ENCODE measurements at regions not wholly inside any gene's neighbourhood (a gene's known extent, or its start where the extent isn't known, plus 50 kb on each side); places are given as distances from the start of the nearest gene placed in this dataset.

GRCh38 chr3:81953111-81953510, 191.7 kb upstream of the GBE1 start:
- no peaks in the 10 kb centered on the region for H3K4me1 ChIP-seq (ENCODE audit: control insufficient read depth, insufficient read depth, low read length)
- no peaks in the 10 kb centered on the region for H3K36me3 ChIP-seq (ENCODE audit: control insufficient read depth, insufficient read depth, low read length)
- H3K9ac ChIP-seq (ENCODE audit: low read length): no peak overlapping the region
- no peaks in the 10 kb centered on the region for H3K27me3 ChIP-seq (ENCODE audit: control insufficient read depth, insufficient read depth, low read length)
- H3K4me3 ChIP-seq (ENCODE audit: low read length): no peak overlapping the region
- H3K27ac ChIP-seq (ENCODE audit: low read depth, low read length): no peak overlapping the region

GRCh38 chr3:81952141-81952540, 190.7 kb upstream of the GBE1 start:
- H3K9ac ChIP-seq (ENCODE audit: low read length): no peak overlapping the region
- no peaks in the 10 kb centered on the region for H3K4me1 ChIP-seq (ENCODE audit: control insufficient read depth, insufficient read depth, low read length)
- H3K4me3 ChIP-seq (ENCODE audit: low read length): no peak overlapping the region
- H3K36me3 ChIP-seq (ENCODE audit: control insufficient read depth, insufficient read depth, low read length): no peaks in the 10 kb centered on the region
- no peaks in the 10 kb centered on the region for H3K27me3 ChIP-seq (ENCODE audit: control insufficient read depth, insufficient read depth, low read length)
- no peak overlapping the region for H3K27ac ChIP-seq (ENCODE audit: low read depth, low read length)

DNA sequence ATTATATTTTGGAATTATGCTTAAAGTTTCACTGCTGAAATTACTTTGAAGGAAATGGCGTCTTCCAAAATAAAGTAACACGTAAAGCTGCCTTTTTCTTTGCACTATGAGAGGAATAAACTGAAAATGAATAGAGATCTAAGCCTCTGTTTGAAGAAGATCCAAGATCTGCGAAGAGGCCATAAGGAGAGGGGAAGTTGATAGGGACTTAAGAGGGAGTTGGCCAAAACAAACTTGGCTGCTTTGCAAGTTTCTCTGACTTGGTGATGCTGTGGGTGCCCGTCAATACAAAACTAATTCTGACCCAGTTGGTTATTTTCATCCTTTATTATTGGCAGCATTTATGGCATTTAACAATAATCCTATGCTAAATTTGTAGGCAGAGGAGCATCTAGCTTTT, 190.2 kb upstream of the GBE1 start:
- Histone ChIP-seq H3K27ac (ENCODE audit: low read depth, low read length) (no peak overlapping the region), H3K36me3 (ENCODE audit: control insufficient read depth, insufficient read depth, low read length) (no peaks in the 10 kb centered on the region), H3K27me3 (ENCODE audit: control insufficient read depth, insufficient read depth, low read length) (no peaks in the 10 kb centered on the region)

DNA sequence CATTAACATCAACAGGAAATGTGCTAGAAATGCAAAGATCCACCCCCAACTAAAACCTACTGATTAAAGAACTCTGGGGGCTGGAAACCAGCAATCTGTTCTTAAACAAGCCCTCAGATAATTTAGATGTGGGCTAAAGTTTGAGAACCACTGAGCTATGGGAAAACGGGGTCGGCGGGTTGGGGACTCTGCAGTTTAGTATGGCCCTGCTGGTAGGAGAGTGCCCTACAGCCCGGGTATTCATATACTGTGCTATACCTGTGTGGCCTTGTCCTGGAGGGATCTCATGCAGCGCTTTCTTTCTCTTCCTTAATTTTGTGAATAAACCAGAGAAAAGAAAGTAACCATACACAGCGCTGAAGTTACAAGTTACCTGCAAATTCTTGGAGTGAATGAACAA, 189.7 kb upstream of the GBE1 start:
- no peak overlapping the region for H3K9ac ChIP-seq (ENCODE audit: low read length)
- H3K36me3 ChIP-seq (ENCODE audit: control insufficient read depth, insufficient read depth, low read length): no peaks in the 10 kb centered on the region
- no peak overlapping the region for H3K27ac ChIP-seq (ENCODE audit: low read depth, low read length)
- H3K27me3 ChIP-seq (ENCODE audit: control insufficient read depth, insufficient read depth, low read length): no peaks in the 10 kb centered on the region
- no peak overlapping the region for H3K4me3 ChIP-seq (ENCODE audit: low read length)
- no peaks in the 10 kb centered on the region for H3K4me1 ChIP-seq (ENCODE audit: control insufficient read depth, insufficient read depth, low read length)

More for the DNA sequence above, 190.2 kb upstream of the GBE1 start:
- H3K4me3 ChIP-seq (ENCODE audit: low read length): no peak overlapping the region
- H3K9ac ChIP-seq (ENCODE audit: low read length): no peak overlapping the region
- H3K4me1 ChIP-seq (ENCODE audit: control insufficient read depth, insufficient read depth, low read length): no peaks in the 10 kb centered on the region

DNA sequence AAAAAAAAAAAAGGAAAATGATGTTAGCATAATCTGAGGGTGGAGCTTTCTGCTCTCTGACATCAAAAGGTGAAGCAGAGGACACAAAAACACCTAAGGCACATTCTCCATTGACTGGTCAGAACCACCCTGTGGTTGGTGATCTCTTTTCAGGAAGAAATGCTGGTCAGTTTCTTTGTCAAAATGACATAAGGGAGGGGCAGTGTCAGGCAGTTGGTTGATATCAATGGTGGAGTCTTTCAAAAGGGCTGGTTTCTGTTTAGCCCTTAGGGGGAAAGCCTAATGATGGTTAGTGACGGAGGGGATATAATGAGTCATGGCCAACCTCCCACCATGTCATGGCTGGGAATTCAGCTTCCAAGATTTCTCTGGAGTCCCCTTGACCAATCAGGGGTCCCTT, 185.9 kb upstream of the GBE1 start:
- Histone ChIP-seq H3K27me3 (ENCODE audit: control insufficient read depth, insufficient read depth, low read length) (no peaks in the 10 kb centered on the region), H3K4me1 (ENCODE audit: control insufficient read depth, insufficient read depth, low read length) (no peaks in the 10 kb centered on the region), H3K4me3 (ENCODE audit: low read length) (no peak overlapping the region), H3K36me3 (ENCODE audit: control insufficient read depth, insufficient read depth, low read length) (no peaks in the 10 kb centered on the region), H3K9ac (ENCODE audit: low read length) (no peak overlapping the region), H3K27ac (ENCODE audit: low read depth, low read length) (no peak overlapping the region)

DNA sequence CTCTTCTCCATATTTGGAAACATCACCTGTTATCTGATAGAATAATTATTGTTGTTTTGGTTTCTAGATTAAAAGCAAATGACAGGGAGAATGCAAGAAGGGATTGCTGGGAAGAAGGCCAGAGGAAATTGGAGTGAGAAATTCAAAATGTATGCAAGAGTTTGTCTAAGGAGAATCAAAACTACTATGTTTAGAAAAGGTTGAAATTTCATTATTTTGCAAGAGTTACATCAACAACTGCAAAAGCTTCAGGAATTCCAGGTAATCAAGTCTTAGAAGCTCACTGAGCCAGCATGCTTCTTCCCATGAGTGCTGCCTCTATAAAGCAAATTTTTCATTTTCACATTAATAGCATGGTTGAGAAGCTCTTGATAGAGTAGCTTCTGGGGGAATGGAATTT, 177.2 kb upstream of the GBE1 start:
- no peak overlapping the region for H3K4me3 ChIP-seq (ENCODE audit: low read length)
- H3K9ac ChIP-seq (ENCODE audit: low read length): no peak overlapping the region
- no peaks in the 10 kb centered on the region for H3K4me1 ChIP-seq (ENCODE audit: control insufficient read depth, insufficient read depth, low read length)
- no peaks in the 10 kb centered on the region for H3K27me3 ChIP-seq (ENCODE audit: control insufficient read depth, insufficient read depth, low read length)
- no peaks in the 10 kb centered on the region for H3K36me3 ChIP-seq (ENCODE audit: control insufficient read depth, insufficient read depth, low read length)
- H3K27ac ChIP-seq (ENCODE audit: low read depth, low read length): no peak overlapping the region

- Histone ChIP-seq H3K27me3 (ENCODE audit: control insufficient read depth, insufficient read depth, low read length) (no peaks in the 10 kb centered on the region), H3K36me3 (ENCODE audit: control insufficient read depth, insufficient read depth, low read length) (no peaks in the 10 kb centered on the region), H3K4me3 (ENCODE audit: low read length) (no peak overlapping the region), H3K9ac (ENCODE audit: low read length) (no peak overlapping the region), H3K27ac (ENCODE audit: low read depth, low read length) (no peak overlapping the region), H3K4me1 (ENCODE audit: control insufficient read depth, insufficient read depth, low read length) (no peaks in the 10 kb centered on the region)
Observed at GRCh38 chr3:81936817-81937216, 175.4 kb upstream of the GBE1 start.

DNA sequence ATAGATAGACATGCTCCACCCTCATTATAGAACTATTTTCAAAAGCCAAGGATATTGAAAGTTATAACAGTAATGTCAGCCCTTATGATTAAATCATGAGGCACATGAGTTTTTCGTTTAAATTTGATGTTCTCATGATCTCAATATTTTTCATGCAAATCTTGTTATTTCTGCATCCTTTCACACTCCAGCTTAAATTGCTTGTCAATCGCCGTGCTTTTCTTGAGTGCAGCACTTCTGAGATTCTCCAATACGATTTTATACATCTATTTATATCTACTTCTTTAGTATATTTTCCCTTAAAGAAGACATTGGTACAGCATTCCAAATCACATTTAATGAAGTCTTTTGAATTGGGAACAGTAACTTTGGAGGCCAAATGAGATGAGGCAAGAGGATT, 171.2 kb upstream of the GBE1 start:
- no peaks in the 10 kb centered on the region for H3K36me3 ChIP-seq (ENCODE audit: control insufficient read depth, insufficient read depth, low read length)
- H3K4me1 ChIP-seq (ENCODE audit: control insufficient read depth, insufficient read depth, low read length): no peaks in the 10 kb centered on the region
- no peak overlapping the region for H3K4me3 ChIP-seq (ENCODE audit: low read length)
- no peak overlapping the region for H3K27ac ChIP-seq (ENCODE audit: low read depth, low read length)
- no peak overlapping the region for H3K9ac ChIP-seq (ENCODE audit: low read length)
- H3K27me3 ChIP-seq (ENCODE audit: control insufficient read depth, insufficient read depth, low read length): no peaks in the 10 kb centered on the region

- H3K27me3 ChIP-seq (ENCODE audit: control insufficient read depth, insufficient read depth, low read length): no peaks in the 10 kb centered on the region
- no peaks in the 10 kb centered on the region for H3K4me1 ChIP-seq (ENCODE audit: control insufficient read depth, insufficient read depth, low read length)
- H3K4me3 ChIP-seq (ENCODE audit: low read length): no peak overlapping the region
- no peak overlapping the region for H3K27ac ChIP-seq (ENCODE audit: low read depth, low read length)
- H3K36me3 ChIP-seq (ENCODE audit: control insufficient read depth, insufficient read depth, low read length): no peaks in the 10 kb centered on the region
- no peak overlapping the region for H3K9ac ChIP-seq (ENCODE audit: low read length)
Observed at GRCh38 chr3:81931265-81932251, 170.1 kb upstream of the GBE1 start.

DNA sequence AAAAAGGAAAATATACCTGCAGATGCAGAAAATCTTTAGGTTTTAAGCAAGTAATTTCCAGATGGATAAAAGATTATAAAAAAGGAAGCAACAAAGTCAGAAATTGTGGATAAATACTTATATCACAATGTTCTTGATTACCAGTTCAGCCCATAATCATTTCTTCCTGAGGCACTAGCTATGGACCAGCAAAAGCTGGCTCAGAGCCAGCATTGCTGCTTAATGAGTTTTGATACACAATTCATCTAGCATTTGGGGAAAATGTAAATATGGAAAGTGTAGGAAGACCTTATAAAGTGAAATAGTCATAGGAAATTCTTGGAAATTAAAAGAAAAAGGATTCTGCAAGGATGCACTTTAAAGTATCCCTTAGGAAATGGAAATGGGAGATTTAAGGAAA, 168.3 kb upstream of the GBE1 start:
- Histone ChIP-seq H3K27me3 (ENCODE audit: control insufficient read depth, insufficient read depth, low read length) (no peaks in the 10 kb centered on the region), H3K36me3 (ENCODE audit: control insufficient read depth, insufficient read depth, low read length) (no peaks in the 10 kb centered on the region), H3K4me1 (ENCODE audit: control insufficient read depth, insufficient read depth, low read length) (no peaks in the 10 kb centered on the region), H3K9ac (ENCODE audit: low read length) (no peak overlapping the region), H3K4me3 (ENCODE audit: low read length) (no peak overlapping the region), H3K27ac (ENCODE audit: low read depth, low read length) (no peak overlapping the region)

DNA sequence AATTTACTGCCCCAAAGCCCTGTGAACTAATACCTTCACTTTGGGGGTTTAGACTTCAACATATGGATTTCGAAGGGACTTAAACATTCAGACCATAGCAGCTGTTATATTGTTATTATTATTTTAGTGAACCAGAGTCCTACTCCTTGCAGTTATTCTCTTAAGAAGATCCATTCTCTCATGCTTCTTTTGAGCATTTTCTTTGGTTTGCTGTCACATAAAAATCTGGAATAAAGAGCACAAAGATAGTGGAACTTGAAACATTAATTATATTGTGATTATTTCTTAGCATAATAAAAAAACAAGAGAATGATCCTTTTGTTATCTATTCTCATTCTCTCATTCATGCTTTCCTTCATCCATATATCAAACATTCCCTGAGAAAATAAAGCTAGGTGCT, 166.4 kb upstream of the GBE1 start:
- H3K9ac ChIP-seq (ENCODE audit: low read length): no peak overlapping the region
- H3K27ac ChIP-seq (ENCODE audit: low read depth, low read length): no peak overlapping the region
- no peak overlapping the region for H3K4me3 ChIP-seq (ENCODE audit: low read length)
- no peaks in the 10 kb centered on the region for H3K36me3 ChIP-seq (ENCODE audit: control insufficient read depth, insufficient read depth, low read length)
- no peaks in the 10 kb centered on the region for H3K4me1 ChIP-seq (ENCODE audit: control insufficient read depth, insufficient read depth, low read length)
- H3K27me3 ChIP-seq (ENCODE audit: control insufficient read depth, insufficient read depth, low read length): no peaks in the 10 kb centered on the region

GRCh38 chr3:81925385-81925784, 163.9 kb upstream of the GBE1 start:
- Histone ChIP-seq H3K9ac (ENCODE audit: low read length) (no peak overlapping the region), H3K27ac (ENCODE audit: low read depth, low read length) (no peak overlapping the region), H3K4me1 (ENCODE audit: control insufficient read depth, insufficient read depth, low read length) (no peaks in the 10 kb centered on the region), H3K27me3 (ENCODE audit: control insufficient read depth, insufficient read depth, low read length) (no peaks in the 10 kb centered on the region), H3K4me3 (ENCODE audit: low read length) (no peak overlapping the region), H3K36me3 (ENCODE audit: control insufficient read depth, insufficient read depth, low read length) (no peaks in the 10 kb centered on the region)

DNA sequence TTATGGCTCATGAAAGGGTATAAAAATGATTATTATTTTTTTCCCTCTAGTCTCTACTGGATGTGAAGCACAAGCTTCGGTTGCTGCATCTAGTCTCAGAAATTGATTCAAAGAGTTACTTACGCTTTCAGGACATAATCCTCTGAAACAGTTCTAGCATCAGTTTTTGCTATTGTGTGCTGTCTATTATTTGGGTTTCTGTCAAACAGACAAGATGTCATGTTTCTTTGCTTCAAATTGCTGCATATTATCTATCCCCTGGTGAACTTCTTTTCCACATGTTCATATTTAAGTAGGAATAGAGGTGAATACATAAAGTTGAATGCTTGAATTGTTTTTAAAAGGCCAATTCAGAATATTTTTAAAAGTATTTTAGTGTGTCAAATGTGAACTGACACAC, 161.6 kb upstream of the GBE1 start:
- Histone ChIP-seq H3K4me1 (ENCODE audit: control insufficient read depth, insufficient read depth, low read length) (no peaks in the 10 kb centered on the region), H3K9ac (ENCODE audit: low read length) (no peak overlapping the region), H3K4me3 (ENCODE audit: low read length) (no peak overlapping the region), H3K36me3 (ENCODE audit: control insufficient read depth, insufficient read depth, low read length) (no peaks in the 10 kb centered on the region), H3K27ac (ENCODE audit: low read depth, low read length) (no peak overlapping the region), H3K27me3 (ENCODE audit: control insufficient read depth, insufficient read depth, low read length) (no peaks in the 10 kb centered on the region)
